Thoracic aorta (tissue), 2 donors: ENCODE measurements at regions not wholly inside any gene's neighbourhood (a gene's known extent, or its start where the extent isn't known, plus 50 kb on each side); places are given as distances from the start of the nearest gene placed in this dataset.

ENCODE experiments used
- ATAC-seq: fragments of 150-250 bp; one replicate; pipeline ENCODE4 v1.8.0; 2017; ENCODE audit warnings: low read depth; ENCODE audit not compliant: insufficient number of reproducible peaks, low FRiP score
- DNase-seq: peaks from one replicate; pipeline ENCODE4 v3.0.0-alpha.2; 2020; ENCODE audit warnings: low spot score
- H3K27ac ChIP-seq, 2 donors: fragments of 200-600 bp; sonication (generic); 1 replicate in 1 of 2; 2 replicates in 1 of 2; pipeline ENCODE4 v1.5.1; 2016; ENCODE audit warnings: mild to moderate bottlenecking in 2 of 2, moderate library complexity in 2 of 2
- H3K27me3 ChIP-seq: fragments of 200-600 bp; sonication (generic); replicated peaks from 2 replicates; pipeline ENCODE4 v1.6.0; 2016; ENCODE audit warnings: mild to moderate bottlenecking; ENCODE audit not compliant: insufficient read depth
- H3K36me3 ChIP-seq: fragments of 200-600 bp; sonication (generic); one replicate; pipeline ENCODE4 v1.5.1; 2016
- H3K4me1 ChIP-seq, 2 donors: fragments of 200-600 bp; sonication (generic); 1 replicate in 1 of 2; 2 replicates in 1 of 2; pipeline versions ENCODE4 v1.5.1 to v1.6.0; 2016; ENCODE audit warnings: low read depth in 2 of 2, mild to moderate bottlenecking in 1 of 2; ENCODE audit not compliant: control insufficient read depth in 1 of 2
- H3K4me3 ChIP-seq: fragments of 200-600 bp; sonication (generic); 2 replicates; pipeline ENCODE4 v1.5.1; 2016; ENCODE audit warnings: mild to moderate bottlenecking
- H3K9me3 ChIP-seq: fragments of 200-600 bp; sonication (generic); 2 replicates; pipeline ENCODE4 v1.5.1; 2016
- TF ChIP-seq, protein P1 (sequence below): fragments of 200-600 bp; sonication (generic); IDR thresholded peaks from one replicate; pipeline ENCODE4 v1.5.1; 2019; ENCODE audit warnings: antibody characterized with exemption

DNA sequence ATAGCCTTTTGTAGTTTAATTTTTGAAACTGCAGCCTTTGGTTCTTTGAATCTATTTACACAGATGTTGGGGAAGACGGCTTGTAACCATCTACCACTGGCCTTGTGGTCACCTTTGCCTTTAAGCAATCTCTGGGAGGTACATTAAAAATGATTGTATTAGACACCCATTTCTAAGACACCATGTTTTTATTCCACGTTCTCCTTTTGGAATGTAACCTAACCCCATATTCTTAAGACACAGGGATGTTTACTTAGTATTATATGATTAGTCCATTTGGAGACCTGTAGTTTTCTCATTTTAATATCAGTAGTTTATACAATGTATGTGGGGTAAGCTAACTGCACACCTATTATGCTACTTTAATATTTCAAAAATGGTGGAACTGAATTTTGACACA lies 175.1 kb upstream of the PLSCR5 start:
- no peaks in the 10 kb centered on the region for H3K36me3 ChIP-seq
- H3K27me3 ChIP-seq = no peaks in the 10 kb centered on the region
- no peaks in the 10 kb centered on the region for H3K9me3 ChIP-seq
- no peak overlapping the region for H3K4me3 ChIP-seq
- TF ChIP-seq, protein P1, sequence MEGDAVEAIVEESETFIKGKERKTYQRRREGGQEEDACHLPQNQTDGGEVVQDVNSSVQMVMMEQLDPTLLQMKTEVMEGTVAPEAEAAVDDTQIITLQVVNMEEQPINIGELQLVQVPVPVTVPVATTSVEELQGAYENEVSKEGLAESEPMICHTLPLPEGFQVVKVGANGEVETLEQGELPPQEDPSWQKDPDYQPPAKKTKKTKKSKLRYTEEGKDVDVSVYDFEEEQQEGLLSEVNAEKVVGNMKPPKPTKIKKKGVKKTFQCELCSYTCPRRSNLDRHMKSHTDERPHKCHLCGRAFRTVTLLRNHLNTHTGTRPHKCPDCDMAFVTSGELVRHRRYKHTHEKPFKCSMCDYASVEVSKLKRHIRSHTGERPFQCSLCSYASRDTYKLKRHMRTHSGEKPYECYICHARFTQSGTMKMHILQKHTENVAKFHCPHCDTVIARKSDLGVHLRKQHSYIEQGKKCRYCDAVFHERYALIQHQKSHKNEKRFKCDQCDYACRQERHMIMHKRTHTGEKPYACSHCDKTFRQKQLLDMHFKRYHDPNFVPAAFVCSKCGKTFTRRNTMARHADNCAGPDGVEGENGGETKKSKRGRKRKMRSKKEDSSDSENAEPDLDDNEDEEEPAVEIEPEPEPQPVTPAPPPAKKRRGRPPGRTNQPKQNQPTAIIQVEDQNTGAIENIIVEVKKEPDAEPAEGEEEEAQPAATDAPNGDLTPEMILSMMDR = no peak
- H3K27ac ChIP-seq = no peak overlapping the region
- DNase-seq = no peak
- ATAC-seq = no peak
- peaks cover 5 to 6% of the 10 kb centered on the region in 2 donors for H3K4me1 ChIP-seq

DNA sequence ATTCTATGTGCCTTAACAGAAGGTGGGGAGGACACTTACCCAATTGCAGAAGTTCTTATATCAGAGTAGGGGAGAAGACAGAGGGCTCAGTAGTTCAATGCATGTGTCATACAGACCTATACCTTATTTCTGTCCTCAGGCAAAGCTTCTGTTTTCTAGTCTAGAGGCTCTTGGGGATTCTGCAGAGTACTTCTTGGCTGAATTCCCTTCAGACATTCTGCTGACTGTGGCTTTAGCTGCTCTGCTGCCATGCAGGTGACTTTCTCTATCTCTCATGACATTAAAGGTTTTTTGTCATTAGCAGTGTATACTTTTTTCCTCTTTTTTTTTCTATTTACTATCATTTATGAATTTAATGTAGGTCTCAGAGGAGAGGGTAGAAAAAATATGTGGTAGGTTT lies 172.8 kb upstream of the PLSCR5 start:
- H3K27me3 ChIP-seq = no peaks in the 10 kb centered on the region
- TF ChIP-seq, protein P1 = no peak
- H3K4me3 ChIP-seq = no peak overlapping the region
- H3K9me3 ChIP-seq = no peaks in the 10 kb centered on the region
- DNase-seq = no peak
- ATAC-seq = no peak
- no peaks in the 10 kb centered on the region for H3K36me3 ChIP-seq
- peaks cover 5 to 6% of the 10 kb centered on the region in 2 donors for H3K4me1 ChIP-seq
- H3K27ac ChIP-seq = no peak overlapping the region

DNA sequence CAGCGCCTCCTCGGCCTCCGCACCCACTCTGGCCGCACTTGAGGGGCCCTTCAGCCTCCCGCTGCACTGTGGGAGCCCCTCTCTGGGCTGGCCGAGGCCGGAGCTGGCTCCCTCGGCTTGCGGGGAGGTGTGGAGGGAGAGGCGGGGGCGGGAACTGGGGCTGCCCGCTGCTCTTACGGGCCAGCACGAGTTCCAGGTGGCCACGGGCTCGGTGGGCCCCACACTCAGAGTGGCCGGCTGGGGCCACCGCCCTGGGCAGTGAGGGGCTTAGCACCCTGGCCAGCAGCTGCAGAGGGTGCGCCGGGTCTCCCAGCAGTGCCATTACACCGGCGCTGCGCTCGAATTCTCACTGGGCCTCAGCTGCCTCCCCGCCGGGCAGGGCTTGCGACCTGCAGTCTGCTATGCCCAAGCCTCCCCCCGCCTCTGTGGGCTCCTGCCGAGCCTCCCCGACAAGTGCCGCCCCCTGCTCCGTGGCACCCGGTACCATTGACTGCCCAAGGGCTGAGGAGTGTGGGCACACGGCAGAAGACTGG lies 167.1 kb upstream of the PLSCR5 start:
- Histone ChIP-seq H3K4me1 (no peaks in the 10 kb centered on the region), H3K36me3 (no peaks in the 10 kb centered on the region), H3K27me3 (no peaks in the 10 kb centered on the region), H3K4me3 (no peak overlapping the region), H3K9me3 (no peaks in the 10 kb centered on the region), H3K27ac (no peak overlapping the region)
- no peak for ATAC-seq
- TF ChIP-seq, protein P1 = no peak
- DNase-seq = no peak

DNA sequence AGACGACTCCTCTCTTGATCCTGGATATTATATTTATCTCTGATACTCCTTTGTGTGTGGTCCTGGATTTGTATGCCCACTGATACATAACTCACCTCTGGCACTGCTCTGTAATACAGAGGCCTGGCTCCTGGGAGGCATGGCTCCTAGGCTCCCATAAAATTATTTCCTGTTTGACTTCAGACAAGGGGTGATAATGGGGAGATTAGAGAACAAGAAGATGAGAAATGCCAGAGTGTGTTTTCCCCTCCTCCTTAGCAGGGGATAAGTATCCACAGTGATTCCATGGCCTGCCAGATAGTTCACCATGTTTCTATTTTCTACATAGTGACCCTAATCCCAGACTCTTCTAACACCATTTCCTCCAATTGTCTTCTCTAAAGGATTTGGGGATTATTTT lies 165.7 kb upstream of the PLSCR5 start:
- TF ChIP-seq, protein P1 = no peak
- ATAC-seq (no peak), DNase-seq (no peak)
- Histone ChIP-seq H3K27ac (no peak overlapping the region), H3K36me3 (no peaks in the 10 kb centered on the region), H3K9me3 (no peaks in the 10 kb centered on the region), H3K27me3 (no peaks in the 10 kb centered on the region), H3K4me1 (no peaks in the 10 kb centered on the region), H3K4me3 (no peak overlapping the region)

DNA sequence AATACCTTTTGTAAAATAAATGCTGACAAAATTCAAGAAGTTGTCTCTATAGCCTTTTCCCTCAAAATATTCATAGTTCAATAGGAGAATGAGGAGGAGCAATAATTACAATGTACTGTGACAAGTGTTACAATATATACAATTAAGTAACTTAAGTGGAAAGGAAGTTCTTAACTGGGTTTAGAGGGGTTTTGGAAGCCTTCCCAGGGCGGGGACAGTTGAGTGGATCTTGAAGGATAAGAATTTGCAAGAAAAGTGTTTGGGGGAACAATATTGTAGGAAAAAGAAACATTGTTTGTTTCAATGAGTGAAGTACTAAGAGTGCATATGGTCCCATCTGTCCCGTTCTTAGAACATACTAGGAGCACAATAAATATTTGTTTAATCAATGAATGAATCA lies 165.2 kb upstream of the PLSCR5 start:
- no peaks in the 10 kb centered on the region for H3K36me3 ChIP-seq
- no peaks in the 10 kb centered on the region for H3K4me1 ChIP-seq
- H3K9me3 ChIP-seq = no peaks in the 10 kb centered on the region
- H3K4me3 ChIP-seq = no peak overlapping the region
- no peak overlapping the region for H3K27ac ChIP-seq
- TF ChIP-seq, protein P1 = no peak
- H3K27me3 ChIP-seq = no peaks in the 10 kb centered on the region
- no peak for ATAC-seq
- DNase-seq = no peak
